ENCODE measurements at regions not wholly inside any gene's neighbourhood (a gene's known extent, or its start where the extent isn't known, plus 50 kb on each side); places are given as distances from the start of the nearest gene placed in this dataset.

GRCh38 chr6:56347526-56347925, 100.1 kb upstream of the COL21A1 start:
- DNase-seq (ENCODE audit: low read depth in 2 of 2) = no peak

DNA sequence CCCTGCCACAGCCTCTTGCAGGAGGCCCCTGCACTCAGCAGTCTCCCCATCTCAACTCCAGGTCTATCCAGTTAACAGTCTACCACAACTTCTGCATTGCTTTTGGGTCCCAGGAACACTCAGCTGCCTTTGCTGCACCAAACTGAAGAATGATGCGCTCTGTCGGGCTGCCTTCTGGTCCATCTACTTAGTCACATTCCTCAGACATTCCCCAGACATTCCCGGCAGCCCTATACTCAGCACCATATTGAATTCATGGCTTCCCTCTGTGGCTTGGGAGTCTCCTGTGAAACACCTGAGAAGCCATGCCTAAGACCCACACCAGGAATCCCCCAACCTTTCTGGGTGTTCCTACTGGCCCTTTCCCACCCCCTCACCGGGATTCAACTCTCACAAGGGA, 99.6 kb upstream of the COL21A1 start:
- no peak for DNase-seq (ENCODE audit: low read depth in 2 of 2)

DNA sequence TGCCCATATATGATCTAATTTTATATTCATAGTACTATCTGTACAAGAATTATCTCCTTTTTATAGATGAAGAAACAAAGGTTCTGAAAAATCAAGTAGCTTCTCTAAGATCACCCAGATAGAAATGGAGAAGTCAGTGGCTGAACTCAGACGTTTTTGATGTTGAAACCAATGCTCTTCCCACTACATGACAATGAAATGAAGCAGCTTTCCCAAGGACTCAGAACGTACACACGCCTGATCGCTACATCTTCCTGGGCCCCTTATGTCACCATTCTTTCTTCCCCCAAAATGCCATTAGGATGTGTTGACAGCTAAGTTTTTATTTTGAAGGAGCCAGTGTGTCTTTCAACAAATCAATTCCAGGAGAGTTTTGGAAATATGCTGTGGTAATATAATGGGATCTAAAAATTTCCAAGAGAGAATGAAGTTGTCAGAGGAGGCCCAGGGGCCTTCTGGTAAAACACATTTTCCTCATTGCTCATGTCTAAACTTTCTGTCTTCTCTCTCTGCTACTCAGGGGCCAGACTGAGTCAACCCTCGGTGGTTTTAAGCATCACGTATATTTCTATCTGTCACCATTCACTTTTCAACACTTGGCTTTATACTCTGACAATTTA, 98.1 kb upstream of the COL21A1 start:
- no peak for DNase-seq (ENCODE audit: low read depth in 2 of 2)

GRCh38 chr6:56343295-56343694, 95.9 kb upstream of the COL21A1 start:
- DNase-seq (ENCODE audit: low read depth in 2 of 2) = no peak

DNA sequence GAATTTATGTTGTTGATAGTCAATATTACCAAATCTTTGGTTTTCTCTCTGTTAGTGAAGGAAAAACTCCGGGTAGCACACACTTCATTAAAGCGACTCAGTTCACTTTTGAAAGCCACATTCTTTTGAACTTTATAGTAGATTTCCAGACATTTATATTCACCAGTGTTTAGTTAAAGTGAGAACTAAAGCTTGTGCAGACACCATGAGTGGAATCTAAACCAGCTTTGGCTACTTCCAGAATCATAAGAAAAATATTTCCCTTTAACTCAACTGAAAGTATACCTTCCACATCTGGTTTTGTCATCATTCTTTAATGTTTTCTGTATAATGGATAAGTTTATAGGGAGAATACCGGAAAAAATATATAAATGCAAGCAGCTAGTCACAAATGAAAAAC, 92.1 kb upstream of the COL21A1 start:
- no peak for DNase-seq (ENCODE audit: low read depth in 2 of 2)

DNA sequence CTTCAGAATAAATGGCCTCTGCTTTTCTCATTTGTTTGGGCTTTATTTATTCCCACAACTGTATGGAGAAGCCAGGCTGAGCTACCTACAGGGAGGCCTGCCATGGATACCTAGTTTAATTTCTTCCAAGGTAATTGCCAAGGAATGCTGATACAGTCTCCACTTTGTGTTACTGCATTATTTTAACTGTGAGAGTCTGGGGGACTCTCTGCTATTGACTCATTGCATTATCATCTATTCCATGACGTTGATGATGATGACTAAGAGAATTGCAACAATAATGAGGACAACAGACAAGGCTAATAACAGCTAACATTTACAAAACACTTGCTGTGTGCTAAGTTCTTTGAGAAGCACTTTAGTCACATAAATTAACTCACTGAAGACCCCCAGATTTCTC, 88.3 kb upstream of the COL21A1 start:
- DNase-seq (ENCODE audit: low read depth in 2 of 2) = no peak

- DNase-seq (ENCODE audit: low read depth in 2 of 2) = no peak
Observed at GRCh38 chr6:56334937-56335336, 87.6 kb upstream of the COL21A1 start.

- no peak for DNase-seq (ENCODE audit: low read depth in 2 of 2)
Observed at GRCh38 chr6:56329271-56330050, 82.1 kb upstream of the COL21A1 start.

- no peak for DNase-seq (ENCODE audit: low read depth in 2 of 2)
Observed at GRCh38 chr6:56328728-56329090, 81.3 kb upstream of the COL21A1 start.

DNA sequence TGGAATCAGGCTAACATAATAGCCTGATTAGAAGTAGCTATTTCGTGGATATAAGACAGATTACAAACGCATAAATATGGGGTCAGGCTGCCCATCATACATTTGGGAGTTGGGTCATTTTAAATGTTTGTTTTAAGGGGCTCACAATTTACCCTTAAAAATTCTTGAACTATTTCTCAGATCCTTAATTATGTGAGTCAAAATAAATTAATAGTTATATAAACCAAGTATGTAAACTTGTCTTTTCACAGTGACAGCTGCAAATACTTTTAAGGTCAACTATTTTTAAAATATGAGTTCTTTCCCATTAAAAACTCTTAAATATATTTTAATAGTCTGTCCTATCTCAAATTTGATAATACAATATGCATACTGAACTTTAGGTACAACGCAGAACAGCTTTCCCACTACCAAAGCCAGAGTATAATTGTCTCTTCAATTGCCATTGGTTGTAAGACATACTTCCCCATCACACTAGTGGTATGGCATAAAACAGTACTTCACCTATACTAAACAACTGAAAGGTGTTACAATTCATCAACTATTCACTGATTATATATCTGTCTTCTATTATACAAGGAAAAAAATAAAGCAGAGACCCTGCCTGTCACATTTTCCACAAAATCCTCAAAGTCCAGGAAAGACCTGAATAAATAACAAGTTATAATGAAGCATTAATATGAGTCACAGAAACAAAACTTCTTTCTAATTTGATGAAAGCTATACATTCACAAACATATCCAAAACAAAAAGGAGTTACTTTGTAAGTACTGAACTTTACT, 80.8 kb upstream of the COL21A1 start:
- no peak for DNase-seq (ENCODE audit: low read depth in 2 of 2)

DNA sequence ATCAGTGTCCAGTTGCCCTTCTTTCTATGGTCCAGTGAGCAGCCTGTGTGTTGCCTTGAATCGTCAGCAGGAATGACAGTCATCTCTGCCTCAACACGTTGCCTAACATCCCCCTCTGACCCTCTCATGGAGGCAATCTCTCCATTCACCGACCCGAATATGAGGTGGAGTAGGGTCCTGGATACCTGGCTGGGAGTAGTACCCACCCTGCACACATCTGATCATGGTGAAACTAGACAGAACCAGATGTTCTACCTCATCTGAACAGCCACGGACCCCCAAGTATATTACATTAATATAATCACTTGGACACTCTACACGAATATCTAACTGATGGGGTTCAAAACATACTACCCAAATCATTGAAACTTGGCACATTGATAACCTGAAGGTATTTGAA, 77.0 kb upstream of the COL21A1 start:
- no peak for DNase-seq (ENCODE audit: low read depth in 2 of 2)

DNA sequence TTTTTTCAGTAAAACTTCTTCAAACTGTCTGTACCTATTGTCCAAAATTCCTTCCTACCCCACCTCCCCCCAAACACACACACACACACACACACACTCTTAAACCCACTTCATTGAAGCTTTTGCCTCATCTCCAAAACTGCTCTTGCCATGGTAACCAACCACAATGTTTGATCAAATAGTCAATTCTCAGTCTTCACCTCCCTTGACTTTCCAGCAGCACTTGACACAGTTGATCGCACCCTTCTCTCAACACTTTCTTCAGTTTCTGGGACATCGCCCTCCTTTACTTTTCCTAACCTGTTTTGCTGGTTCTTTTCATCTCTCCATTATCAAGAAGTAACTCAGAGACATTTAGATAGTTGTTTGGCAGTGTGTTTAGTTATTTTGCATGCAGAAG, 71.5 kb upstream of the COL21A1 start:
- DNase-seq (ENCODE audit: low read depth in 2 of 2) = no peak

- no peak for DNase-seq (ENCODE audit: low read depth in 2 of 2)
Observed at GRCh38 chr6:56314683-56315523, 67.5 kb upstream of the COL21A1 start.

DNA sequence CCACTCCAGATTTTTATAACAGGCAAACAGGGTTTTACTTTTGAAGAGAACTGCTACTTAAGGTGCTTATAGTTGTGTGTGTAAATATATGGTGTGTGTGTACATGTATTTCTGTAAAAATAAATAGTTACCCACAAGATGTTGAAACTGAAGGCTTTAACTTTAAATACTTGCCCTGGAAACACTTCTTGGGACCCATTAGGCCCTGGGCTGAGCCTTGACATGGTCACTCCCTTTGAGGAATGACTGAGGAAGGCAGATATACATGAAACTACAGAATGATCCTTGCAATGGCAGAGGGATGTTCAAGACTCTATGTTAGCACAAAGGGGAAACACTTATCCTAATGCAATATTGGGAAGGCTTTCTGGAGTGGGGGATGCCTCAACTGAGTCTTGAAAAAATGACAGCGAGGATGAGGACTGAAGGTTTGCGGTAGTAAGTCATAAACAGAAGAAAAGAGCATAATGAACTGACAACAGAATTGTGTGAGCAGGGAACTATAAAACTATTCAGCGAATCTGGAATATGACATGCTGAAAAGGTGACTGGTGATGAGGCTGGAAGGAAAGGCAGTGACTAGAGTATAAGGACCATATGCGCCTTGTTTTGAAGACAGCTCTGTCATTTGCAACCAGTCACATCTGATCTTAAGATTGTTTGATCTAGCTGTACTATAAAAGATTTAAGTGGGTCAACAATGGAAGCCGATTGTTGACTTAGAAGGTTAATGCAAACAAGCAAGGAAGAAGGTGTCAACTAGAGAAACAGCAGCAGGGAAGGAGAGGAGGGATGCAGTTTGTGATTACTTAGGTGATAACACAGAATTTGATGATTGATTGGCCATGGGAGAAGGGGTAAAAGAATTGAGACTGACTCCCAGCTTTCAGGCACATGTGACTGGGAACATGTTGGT, 64.4 kb upstream of the COL21A1 start:
- no peak for DNase-seq (ENCODE audit: low read depth in 2 of 2)

- no peak for DNase-seq (ENCODE audit: low read depth in 2 of 2)
Observed at GRCh38 chr6:56311061-56311460, 63.7 kb upstream of the COL21A1 start.

DNA sequence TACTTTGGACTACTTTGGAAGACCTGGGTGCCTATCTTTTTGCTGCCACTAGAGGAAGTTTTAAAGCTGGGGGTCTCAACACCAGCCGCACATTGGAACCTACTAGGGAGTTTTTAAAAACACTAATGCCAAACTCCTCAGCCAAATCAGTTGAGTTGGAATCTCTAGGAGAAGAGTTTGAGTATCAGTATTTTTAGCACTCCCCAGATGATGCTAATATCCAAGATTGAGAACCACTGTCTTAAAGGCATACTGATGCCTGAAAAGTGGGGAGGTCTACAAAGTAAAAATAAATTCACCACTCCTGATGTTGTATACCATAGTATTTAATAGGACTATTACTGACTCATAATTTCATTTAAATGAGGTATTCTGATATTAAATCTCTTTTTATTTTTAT, 62.9 kb upstream of the COL21A1 start:
- DNase-seq (ENCODE audit: low read depth in 2 of 2) = no peak

GRCh38 chr6:56299916-56300315, 52.5 kb upstream of the COL21A1 start:
- no peak for DNase-seq (ENCODE audit: low read depth in 2 of 2)

- no peak for DNase-seq (ENCODE audit: low read depth in 2 of 2)
Observed at GRCh38 chr6:56297022-56297989, 49.9 kb upstream of the COL21A1 start.
